Gastrocnemius medialis (tissue), 4 donors: ENCODE measurements at regions not wholly inside any gene's neighbourhood (a gene's known extent, or its start where the extent isn't known, plus 50 kb on each side); places are given as distances from the start of the nearest gene placed in this dataset.

ENCODE experiments used
- ATAC-seq, 2 donors: fragments of 150-250 bp; one replicate each; pipeline ENCODE4 v1.9.1; 2016
- DNase-seq, 2 donors: peaks; one replicate each; pipeline ENCODE4 v3.0.0-alpha.2; 2019
- H3K27ac ChIP-seq, 4 donors: fragments of 200-600 bp; sonication (generic); 1 replicate in 1 of 4; 2 replicates in 3 of 4; pipeline ENCODE4 v1.5.1; 2016 to 2018; ENCODE audit warnings: mild to moderate bottlenecking in 2 of 4, moderate library complexity in 1 of 4
- H3K27me3 ChIP-seq, 3 donors: fragments of 200-600 bp; sonication (generic) in 2 of 3; 1 replicate in 1 of 3; 2 replicates in 2 of 3; pipeline versions ENCODE4 v1.5.1 to v1.6.0; 2016 to 2019; ENCODE audit warnings: mild to moderate bottlenecking in 1 of 3, moderate library complexity in 1 of 3
- H3K36me3 ChIP-seq, 2 donors: fragments of 200-600 bp; sonication (generic) in 1 of 2; one replicate each; pipeline ENCODE4 v1.5.1; 2017 to 2018
- H3K4me1 ChIP-seq, 2 donors: fragments of 200-600 bp; sonication (generic) in 1 of 2; one replicate each; pipeline ENCODE4 v1.5.1; 2016 to 2017; ENCODE audit warnings: mild to moderate bottlenecking in 2 of 2
- H3K4me3 ChIP-seq, 4 donors: fragments of 200-600 bp; sonication (generic) in 3 of 4; 1 replicate in 1 of 4; 2 replicates in 3 of 4; pipeline ENCODE4 v1.5.1; 2016 to 2019; ENCODE audit warnings: mild to moderate bottlenecking in 2 of 4
- H3K9me3 ChIP-seq, 3 donors: fragments of 200-600 bp; sonication (generic) in 2 of 3; 1 replicate in 1 of 3; 2 replicates in 2 of 3; pipeline ENCODE4 v1.5.1; 2016 to 2019
- CTCF ChIP-seq, 5 experiments: fragments of 450-650 bp in 3 of 5; fragments of 200-600 bp in 2 of 5; sonication (generic) in 2 of 5; IDR thresholded peaks in 4 of 5; conservative IDR thresholded peaks in 1 of 5; 1 replicate in 4 of 5; 2 replicates in 1 of 5; pipeline ENCODE4 v1.5.1; 2016 to 2019; ENCODE audit warnings: antibody characterized with exemption in 5 of 5, mild to moderate bottlenecking in 3 of 5, moderate library complexity in 3 of 5
- POLR2A ChIP-seq, 2 donors: fragments of 450-650 bp; IDR thresholded peaks; one replicate each; pipeline ENCODE4 v1.6.1; 2017; ENCODE audit warnings: antibody characterized with exemption in 2 of 2, mild to moderate bottlenecking in 2 of 2, moderate library complexity in 2 of 2
- in situ Hi-C, 4 donors: fragments of 200-750 bp; cut with MboI; loops; one replicate each; pipeline versions ENCODE4 v1.15.0 to v1.8.0; 2017; ENCODE audit warnings: low sequenced_read_pairs in 4 of 4
- intact Hi-C: fragments of 100-400 bp; cut with DNase I; formaldehyde crosslinking; loops from one replicate; pipeline ENCODE4 v1.15.1; 2023; ENCODE audit warnings: low total_unique reads

GRCh38 chr5:6221141-6221626 is 157.2 kb downstream of the MED10 start:
- Histone ChIP-seq H3K27me3 (no peaks in the 10 kb centered on the region), H3K9me3 (no peaks in the 10 kb centered on the region), H3K36me3 (no peaks in the 10 kb centered on the region), H3K4me1 (no peaks in the 10 kb centered on the region), H3K4me3 (no peak overlapping the region), H3K27ac (no peak overlapping the region)
- intact Hi-C loops (no loop called here), in situ Hi-C loops (no loop called here)
- DNase-seq (no peak), ATAC-seq (no peak)
- TF ChIP-seq CTCF (IDR thresholded peaks at IDR 0.05 in 4 of 5, conservative IDR thresholded peaks at IDR 0.05 in 1 of 5), result no peak
- no peak for TF ChIP-seq POLR2A (IDR thresholded peaks at IDR 0.05)

- H3K4me1 ChIP-seq, result no peaks in the 10 kb centered on the region
- no peak for TF ChIP-seq POLR2A (IDR thresholded peaks at IDR 0.05)
- no peak for TF ChIP-seq CTCF (IDR thresholded peaks at IDR 0.05 in 4 of 5, conservative IDR thresholded peaks at IDR 0.05 in 1 of 5)
- ATAC-seq (no peak), DNase-seq (no peak)
- intact Hi-C loops, result no loop called here
- no peaks in the 10 kb centered on the region for H3K9me3 ChIP-seq
- in situ Hi-C loops, result no loop called here
- no peaks in the 10 kb centered on the region for H3K27me3 ChIP-seq
- H3K27ac ChIP-seq, result no peak overlapping the region
- H3K4me3 ChIP-seq, result no peak overlapping the region
- H3K36me3 ChIP-seq, result no peaks in the 10 kb centered on the region
Measured at GRCh38 chr5:6220346-6221088, 157.8 kb downstream of the MED10 start.

- no peaks in the 10 kb centered on the region for H3K36me3 ChIP-seq
- TF ChIP-seq POLR2A (IDR thresholded peaks at IDR 0.05), result no peak
- TF ChIP-seq CTCF (IDR thresholded peaks at IDR 0.05 in 4 of 5, conservative IDR thresholded peaks at IDR 0.05 in 1 of 5), result no peak
- no peaks in the 10 kb centered on the region for H3K9me3 ChIP-seq
- DNase-seq (no peak), ATAC-seq (no peak)
- H3K4me1 ChIP-seq, result no peaks in the 10 kb centered on the region
- intact Hi-C loops, result no loop called here
- H3K27me3 ChIP-seq, result no peaks in the 10 kb centered on the region
- in situ Hi-C loops, result no loop called here
- no peak overlapping the region for H3K4me3 ChIP-seq
- no peak overlapping the region for H3K27ac ChIP-seq
Measured at GRCh38 chr5:6218517-6218916, 159.8 kb downstream of the MED10 start.

GRCh38 chr5:6218116-6218515 is 160.2 kb downstream of the MED10 start:
- in situ Hi-C loops, result no loop called here
- H3K27me3 ChIP-seq, result no peaks in the 10 kb centered on the region
- intact Hi-C loops, result no loop called here
- H3K27ac ChIP-seq, result no peak overlapping the region
- no peak overlapping the region for H3K4me3 ChIP-seq
- no peaks in the 10 kb centered on the region for H3K36me3 ChIP-seq
- DNase-seq (no peak), ATAC-seq (no peak)
- H3K4me1 ChIP-seq, result no peaks in the 10 kb centered on the region
- no peaks in the 10 kb centered on the region for H3K9me3 ChIP-seq
- TF ChIP-seq POLR2A (IDR thresholded peaks at IDR 0.05) (no peak), CTCF (IDR thresholded peaks at IDR 0.05 in 4 of 5, conservative IDR thresholded peaks at IDR 0.05 in 1 of 5) (no peak)
